H9 (cell line): ENCODE measurements at regions not wholly inside any gene's neighbourhood (a gene's known extent, or its start where the extent isn't known, plus 50 kb on each side); places are given as distances from the start of the nearest gene placed in this dataset.

Source experiments
- DNase-seq: peaks from one replicate; pipeline ENCODE4 v3.0.0-alpha.2; 2017
- H2AFZ ChIP-seq: one replicate; pipeline ENCODE4 v1.6.1; 2013; ENCODE audit warnings: mild to moderate bottlenecking, low read length, control low read depth, moderate library complexity
- H2AK5ac ChIP-seq: 2 replicates; pipeline ENCODE4 v1.6.1; 2013; ENCODE audit warnings: low read length, control low read depth, mixed read lengths; ENCODE audit not compliant: insufficient read length
- H2BK120ac ChIP-seq: one replicate; pipeline ENCODE4 v1.6.1; 2013; ENCODE audit warnings: low read depth, mild to moderate bottlenecking, low read length, control low read depth, inconsistent platforms; ENCODE audit not compliant: poor library complexity, severe bottlenecking
- H2BK12ac ChIP-seq: 2 replicates; pipeline ENCODE4 v1.6.1; 2013; ENCODE audit warnings: low read length, control low read depth, mixed read lengths, low read depth; ENCODE audit not compliant: insufficient read length
- H2BK15ac ChIP-seq: 2 replicates; pipeline ENCODE4 v1.6.1; 2013; ENCODE audit warnings: low read depth, low read length, control low read depth
- H2BK20ac ChIP-seq: one replicate; pipeline ENCODE4 v1.6.1; 2013; ENCODE audit warnings: low read depth, mild to moderate bottlenecking, low read length, control low read depth, inconsistent platforms; ENCODE audit not compliant: poor library complexity, severe bottlenecking
- H2BK5ac ChIP-seq: 2 replicates; pipeline ENCODE4 v1.6.1; 2013; ENCODE audit warnings: low read length, control low read depth, mixed read lengths; ENCODE audit not compliant: insufficient read length
- H3K14ac ChIP-seq: 2 replicates; pipeline ENCODE4 v1.6.1; 2013; ENCODE audit warnings: low read length, control low read depth; ENCODE audit not compliant: insufficient read depth
- H3K18ac ChIP-seq: 2 replicates; pipeline ENCODE4 v1.6.1; 2013; ENCODE audit warnings: low read depth, mild to moderate bottlenecking, mixed read lengths, low read length, control low read depth; ENCODE audit not compliant: insufficient read length
- H3K23ac ChIP-seq: 2 replicates; pipeline ENCODE4 v1.6.1; 2013; ENCODE audit warnings: low read length, control low read depth, mixed read lengths, low read depth; ENCODE audit not compliant: insufficient read length
- H3K23me2 ChIP-seq: 2 replicates; pipeline ENCODE4 v1.6.1; 2013; ENCODE audit warnings: low read depth, mild to moderate bottlenecking, mixed read lengths, low read length, control low read depth; ENCODE audit not compliant: insufficient read length, poor library complexity, severe bottlenecking
- H3K27ac ChIP-seq: 2 replicates; pipeline ENCODE4 v1.5.1; 2013; ENCODE audit warnings: low read length, control low read depth, mixed read lengths, low read depth; ENCODE audit not compliant: insufficient read length
- H3K27me3 ChIP-seq: 2 replicates; pipeline ENCODE4 v1.6.1; 2013; ENCODE audit warnings: low read length, control low read depth, inconsistent platforms; ENCODE audit not compliant: insufficient read depth
- H3K4ac ChIP-seq: 2 replicates; pipeline ENCODE4 v1.6.1; 2013; ENCODE audit warnings: low read depth, mild to moderate bottlenecking, control low read depth, inconsistent platforms, low read length, moderate library complexity
- H3K4me1 ChIP-seq: 2 replicates; pipeline ENCODE4 v1.6.1; 2013; ENCODE audit warnings: low read length, control low read depth, inconsistent platforms; ENCODE audit not compliant: insufficient read depth
- H3K4me2 ChIP-seq: 2 replicates; pipeline ENCODE4 v1.6.1; 2013; ENCODE audit warnings: low read length, control low read depth, mixed read lengths; ENCODE audit not compliant: insufficient read length, insufficient read depth
- H3K56ac ChIP-seq: 2 replicates; pipeline ENCODE4 v1.6.1; 2013; ENCODE audit warnings: low read depth, mild to moderate bottlenecking, mixed read lengths, low read length, control low read depth; ENCODE audit not compliant: insufficient read length
- H3K79me1 ChIP-seq: 2 replicates; pipeline ENCODE4 v1.6.1; 2013; ENCODE audit warnings: low read depth, mild to moderate bottlenecking, moderate library complexity, low read length, control low read depth, inconsistent platforms; ENCODE audit not compliant: insufficient read depth, poor library complexity, severe bottlenecking
- H3K79me2 ChIP-seq: 2 replicates; pipeline ENCODE4 v1.6.1; 2013; ENCODE audit warnings: low read length, control low read depth, inconsistent platforms; ENCODE audit not compliant: insufficient read depth
- H3K9ac ChIP-seq: 2 replicates; pipeline ENCODE4 v1.6.1; 2013; ENCODE audit warnings: low read length, control low read depth, mixed read lengths; ENCODE audit not compliant: insufficient read length; ENCODE audit errors: extremely low read depth
- H3K9me3 ChIP-seq: one replicate; pipeline ENCODE4 v1.6.1; 2013; ENCODE audit warnings: low read depth, low read length, inconsistent platforms; ENCODE audit not compliant: control insufficient read depth
- H3T11ph ChIP-seq: one replicate; pipeline ENCODE4 v1.6.1; 2013; ENCODE audit warnings: mild to moderate bottlenecking, low read length, control low read depth, inconsistent platforms
- H4K20me1 ChIP-seq: one replicate; pipeline ENCODE4 v1.6.1; 2013; ENCODE audit not compliant: control insufficient read depth, insufficient read length, insufficient read depth
- H4K5ac ChIP-seq: 2 replicates; pipeline ENCODE4 v1.6.1; 2013; ENCODE audit warnings: low read depth, mild to moderate bottlenecking, mixed read lengths, low read length, control low read depth; ENCODE audit not compliant: insufficient read length
- H4K8ac ChIP-seq: replicated peaks from 2 replicates; pipeline ENCODE4 v1.6.1; 2013; ENCODE audit warnings: low read length, control low read depth, mixed read lengths, low read depth; ENCODE audit not compliant: insufficient read length
- H4K91ac ChIP-seq: 2 replicates; pipeline ENCODE4 v1.6.1; 2013; ENCODE audit warnings: low read depth, mild to moderate bottlenecking, moderate library complexity, mixed read lengths, low read length, control low read depth; ENCODE audit not compliant: insufficient read length
- H3K27ac Mint-ChIP-seq, 3 experiments: 2 replicates in 2 of 3; 3 replicates in 1 of 3; pipeline ENCODE4 v1.8.0; 2020 to 2021; ENCODE audit warnings: mixed read lengths in 3 of 3, mild to moderate bottlenecking in 1 of 3, moderate library complexity in 1 of 3
- H3K27me3 Mint-ChIP-seq: 2 replicates; pipeline ENCODE4 v1.8.0; 2021; ENCODE audit warnings: low read depth, mild to moderate bottlenecking, moderate library complexity, mixed read lengths
- H3K36me3 Mint-ChIP-seq, 3 experiments: 2 replicates in 2 of 3; 3 replicates in 1 of 3; pipeline ENCODE4 v1.8.0; 2020 to 2021; ENCODE audit warnings: low read depth in 3 of 3, mixed read lengths in 3 of 3; ENCODE audit not compliant: insufficient read depth in 1 of 3
- H3K4me1 Mint-ChIP-seq, 2 experiments: 2 replicates each; pipeline ENCODE4 v1.8.0; 2020; ENCODE audit warnings: mixed read lengths in 2 of 2
- H3K4me3 Mint-ChIP-seq, 2 experiments: 2 replicates in 1 of 2; 3 replicates in 1 of 2; pipeline ENCODE4 v1.8.0; 2020 to 2021; ENCODE audit warnings: mild to moderate bottlenecking in 2 of 2, mixed read lengths in 2 of 2, moderate library complexity in 1 of 2
- H3K9me3 Mint-ChIP-seq, 2 experiments: 2 replicates in 1 of 2; 3 replicates in 1 of 2; pipeline ENCODE4 v1.8.0; 2020; ENCODE audit warnings: mild to moderate bottlenecking in 2 of 2, mixed read lengths in 2 of 2, moderate library complexity in 1 of 2
- CTCF ChIP-seq: fragments of 200-600 bp; sonication (generic); conservative IDR thresholded peaks from 3 replicates; pipeline ENCODE4 v1.8.0; 2021; ENCODE audit warnings: antibody characterized with exemption, mild to moderate bottlenecking
- WGBS: extraction: QIAGEN DNeasy Blood & Tissue Kit; methylation state at CpG from one replicate; pipeline ENCODE4 v1.1.7; 2013; ENCODE audit warnings: missing lambda C conversion rate, low lambda C conversion rate, mixed read lengths; ENCODE audit not compliant: insufficient read length; ENCODE audit errors: extremely low coverage; 5-methylcytosine and 5-hydroxymethylcytosine counted together

- Histone ChIP-seq H4K5ac (no peak overlapping the region), H2BK20ac (no peak overlapping the region), H2AFZ (no peak overlapping the region), H3K14ac (no peak overlapping the region), H3K79me2 (no peaks in the 10 kb centered on the region), H2BK120ac (no peak overlapping the region), H3K9ac (no peak overlapping the region), H2BK12ac (no peak overlapping the region), H3K27ac (no peak overlapping the region), H2AK5ac (no peak overlapping the region), H3K18ac (no peak overlapping the region), H3T11ph (no peak overlapping the region), H3K56ac (no peak overlapping the region), H3K4ac (no peak overlapping the region), H3K79me1 (no peaks in the 10 kb centered on the region), H4K20me1 (no peaks in the 10 kb centered on the region), H3K4me2 (no peak overlapping the region), H3K23me2 (no peaks in the 10 kb centered on the region), H2BK5ac (no peak overlapping the region), H3K23ac (no peak overlapping the region), H2BK15ac (no peak overlapping the region), H4K91ac (no peak overlapping the region), H4K8ac (no peak overlapping the region), H3K27me3 (no peaks in the 10 kb centered on the region), H3K4me1 (no peaks in the 10 kb centered on the region), H3K9me3 (peaks cover 10% of the 10 kb centered on the region)
- no peak for TF ChIP-seq CTCF
- Mint-ChIP-seq H3K4me3 (no peak overlapping the region), H3K9me3 (peaks cover 90 to 94% of the 10 kb centered on the region in 2 experiments), H3K27ac (no peak overlapping the region), H3K27me3 (peaks cover 3% of the 10 kb centered on the region; the same call in 1 of the 2 replicates), H3K36me3 (peaks cover 0 to 25% (median 6%) of the 10 kb centered on the region in 3 experiments; a peak in 5 of 7 replicates), H3K4me1 (no peaks in the 10 kb centered on the region)
- no CpG with 5 or more reads among the region's 2 CpGs for WGBS
- DNase-seq, result no peak
Observed at GRCh38 chr7:153423210-153423590, 629.0 kb upstream of the DPP6 start.
